ENCODE measurements at regions not wholly inside any gene's neighbourhood (a gene's known extent, or its start where the extent isn't known, plus 50 kb on each side); places are given as distances from the start of the nearest gene placed in this dataset.

GRCh38 chr5:117633093-117633492 is 1058.5 kb upstream of the SEMA6A start:
- Histone ChIP-seq H2AFZ (no peak overlapping the region), H3K4me3 (no peak overlapping the region), H3K9me3 (ENCODE audit: insufficient read depth, low read depth) (no peaks in the 10 kb centered on the region), H3K36me3 (ENCODE audit: low read depth) (no peaks in the 10 kb centered on the region), H3K4me1 (replicated peaks; ENCODE audit: insufficient read depth) (no peaks in the 10 kb centered on the region), H3K27me3 (ENCODE audit: insufficient read depth, low read depth) (no peaks in the 10 kb centered on the region), H3K79me2 (ENCODE audit: low read depth) (no peaks in the 10 kb centered on the region), H3K4me2 (no peak overlapping the region), H3K9me2 (ENCODE audit: insufficient read depth) (no peaks in the 10 kb centered on the region), H4K20me1 (ENCODE audit: insufficient read depth) (no peaks in the 10 kb centered on the region), H3K27ac (no peak overlapping the region), H3F3A (ENCODE audit: insufficient read depth, low read depth) (no peaks in the 10 kb centered on the region)
- TF ChIP-seq CTCF (conservative IDR thresholded peaks at IDR 0.05) (no peak), EZH2 (IDR thresholded peaks at IDR 0.05; ENCODE audit: low read depth) (no peak)
- no peak for DNase-seq
- intact Hi-C loops (cut with micrococcal nuclease; ENCODE audit: unreplicated experiment): no loop called here
- CTCF ChIA-PET: no interaction called here
- BruUV-seq (replicated peaks): no TSS peak
- POLR2A ChIA-PET (ENCODE audit: unreplicated experiment): no interaction called here

GRCh38 chr5:117624201-117624600 is 1049.6 kb upstream of the SEMA6A start:
- intact Hi-C loops (cut with micrococcal nuclease; ENCODE audit: unreplicated experiment): no loop called here
- no peaks in the 10 kb centered on the region for H3K4me1 ChIP-seq (replicated peaks; ENCODE audit: insufficient read depth)
- ChIA-PET POLR2A (ENCODE audit: unreplicated experiment) (no interaction called here), CTCF (no interaction called here)
- H2AFZ ChIP-seq: no peak overlapping the region
- H3K27ac ChIP-seq: no peak overlapping the region
- H3K27me3 ChIP-seq (ENCODE audit: insufficient read depth, low read depth): no peaks in the 10 kb centered on the region
- no peaks in the 10 kb centered on the region for H3K9me3 ChIP-seq (ENCODE audit: insufficient read depth, low read depth)
- H3K79me2 ChIP-seq (ENCODE audit: low read depth): no peaks in the 10 kb centered on the region
- H3K4me2 ChIP-seq: no peak overlapping the region
- H3K4me3 ChIP-seq: no peak overlapping the region
- no peaks in the 10 kb centered on the region for H4K20me1 ChIP-seq (ENCODE audit: insufficient read depth)
- no peaks in the 10 kb centered on the region for H3K9me2 ChIP-seq (ENCODE audit: insufficient read depth)
- BruUV-seq (replicated peaks): no TSS peak
- no peaks in the 10 kb centered on the region for H3F3A ChIP-seq (ENCODE audit: insufficient read depth, low read depth)
- TF ChIP-seq CTCF (conservative IDR thresholded peaks at IDR 0.05): no peak
- TF ChIP-seq EZH2 (IDR thresholded peaks at IDR 0.05; ENCODE audit: low read depth): no peak
- H3K36me3 ChIP-seq (ENCODE audit: low read depth): no peaks in the 10 kb centered on the region
- DNase-seq: no peak

GRCh38 chr5:117623042-117623805 is 1048.6 kb upstream of the SEMA6A start:
- Histone ChIP-seq H2AFZ (no peak overlapping the region), H3K9me2 (ENCODE audit: insufficient read depth) (no peaks in the 10 kb centered on the region), H3K36me3 (ENCODE audit: low read depth) (no peaks in the 10 kb centered on the region), H3K4me1 (replicated peaks; ENCODE audit: insufficient read depth) (no peaks in the 10 kb centered on the region), H3K9me3 (ENCODE audit: insufficient read depth, low read depth) (no peaks in the 10 kb centered on the region), H4K20me1 (ENCODE audit: insufficient read depth) (no peaks in the 10 kb centered on the region), H3F3A (ENCODE audit: insufficient read depth, low read depth) (no peaks in the 10 kb centered on the region), H3K4me3 (no peak overlapping the region), H3K27me3 (ENCODE audit: insufficient read depth, low read depth) (no peaks in the 10 kb centered on the region), H3K4me2 (no peak overlapping the region), H3K79me2 (ENCODE audit: low read depth) (no peaks in the 10 kb centered on the region), H3K27ac (no peak overlapping the region)
- BruUV-seq (replicated peaks): no TSS peak
- intact Hi-C loops (cut with micrococcal nuclease; ENCODE audit: unreplicated experiment): no loop called here
- POLR2A ChIA-PET (ENCODE audit: unreplicated experiment): no interaction called here
- CTCF ChIA-PET: no interaction called here
- TF ChIP-seq EZH2 (IDR thresholded peaks at IDR 0.05; ENCODE audit: low read depth) (no peak), CTCF (conservative IDR thresholded peaks at IDR 0.05) (no peak)
- DNase-seq: no peak
